GM12872 (cell line): ENCODE measurements at regions not wholly inside any gene's neighbourhood (a gene's known extent, or its start where the extent isn't known, plus 50 kb on each side); places are given as distances from the start of the nearest gene placed in this dataset.

Experiments
- TF ChIP-seq, protein P1 (sequence below): IDR thresholded peaks from 3 replicates; pipeline ENCODE4 v1.5.1; 2011; ENCODE audit warnings: low read depth, mild to moderate bottlenecking, low read length, moderate library complexity; ENCODE audit not compliant: insufficient read depth

DNA sequence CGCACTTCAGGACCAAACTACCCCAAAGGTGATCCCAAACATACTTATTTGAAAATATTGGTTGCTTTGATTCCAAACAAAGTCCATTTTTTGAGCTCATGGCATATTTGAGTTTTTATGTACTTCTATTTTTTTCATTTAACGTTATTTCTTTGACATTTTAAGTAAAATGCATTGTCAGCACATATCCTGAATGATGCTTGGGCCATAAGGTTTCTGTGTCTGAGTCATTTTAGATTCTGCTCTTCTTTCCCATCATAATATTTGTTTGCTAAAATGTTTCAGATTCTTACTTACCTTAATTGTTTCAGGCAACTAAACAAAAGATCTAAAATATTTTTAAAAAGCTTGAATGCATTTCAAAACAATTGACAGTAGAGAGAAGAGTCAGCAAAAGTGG lies 998.2 kb downstream of the REEP3 start:
- TF ChIP-seq, protein P1, sequence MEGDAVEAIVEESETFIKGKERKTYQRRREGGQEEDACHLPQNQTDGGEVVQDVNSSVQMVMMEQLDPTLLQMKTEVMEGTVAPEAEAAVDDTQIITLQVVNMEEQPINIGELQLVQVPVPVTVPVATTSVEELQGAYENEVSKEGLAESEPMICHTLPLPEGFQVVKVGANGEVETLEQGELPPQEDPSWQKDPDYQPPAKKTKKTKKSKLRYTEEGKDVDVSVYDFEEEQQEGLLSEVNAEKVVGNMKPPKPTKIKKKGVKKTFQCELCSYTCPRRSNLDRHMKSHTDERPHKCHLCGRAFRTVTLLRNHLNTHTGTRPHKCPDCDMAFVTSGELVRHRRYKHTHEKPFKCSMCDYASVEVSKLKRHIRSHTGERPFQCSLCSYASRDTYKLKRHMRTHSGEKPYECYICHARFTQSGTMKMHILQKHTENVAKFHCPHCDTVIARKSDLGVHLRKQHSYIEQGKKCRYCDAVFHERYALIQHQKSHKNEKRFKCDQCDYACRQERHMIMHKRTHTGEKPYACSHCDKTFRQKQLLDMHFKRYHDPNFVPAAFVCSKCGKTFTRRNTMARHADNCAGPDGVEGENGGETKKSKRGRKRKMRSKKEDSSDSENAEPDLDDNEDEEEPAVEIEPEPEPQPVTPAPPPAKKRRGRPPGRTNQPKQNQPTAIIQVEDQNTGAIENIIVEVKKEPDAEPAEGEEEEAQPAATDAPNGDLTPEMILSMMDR: no peak

DNA sequence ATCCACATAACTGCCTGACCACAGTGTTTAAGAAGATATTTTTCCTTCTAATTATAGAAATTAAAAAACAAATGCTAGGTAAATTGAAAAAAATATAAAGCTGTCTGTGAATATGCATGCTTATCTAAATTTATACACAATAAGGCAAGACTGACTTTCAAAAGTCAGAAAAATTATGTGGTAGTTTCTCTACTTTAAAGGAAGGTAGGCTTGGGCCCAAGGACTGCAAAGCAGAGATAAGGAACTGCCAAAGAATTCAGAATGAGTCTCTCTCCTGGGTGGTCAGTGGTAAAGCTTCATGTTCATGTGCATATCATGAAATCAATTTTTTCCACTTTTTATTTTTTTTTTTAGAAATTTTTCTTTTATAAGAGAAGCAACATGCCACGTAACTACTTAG lies 998.6 kb downstream of the REEP3 start:
- TF ChIP-seq, protein P1: no peak

DNA sequence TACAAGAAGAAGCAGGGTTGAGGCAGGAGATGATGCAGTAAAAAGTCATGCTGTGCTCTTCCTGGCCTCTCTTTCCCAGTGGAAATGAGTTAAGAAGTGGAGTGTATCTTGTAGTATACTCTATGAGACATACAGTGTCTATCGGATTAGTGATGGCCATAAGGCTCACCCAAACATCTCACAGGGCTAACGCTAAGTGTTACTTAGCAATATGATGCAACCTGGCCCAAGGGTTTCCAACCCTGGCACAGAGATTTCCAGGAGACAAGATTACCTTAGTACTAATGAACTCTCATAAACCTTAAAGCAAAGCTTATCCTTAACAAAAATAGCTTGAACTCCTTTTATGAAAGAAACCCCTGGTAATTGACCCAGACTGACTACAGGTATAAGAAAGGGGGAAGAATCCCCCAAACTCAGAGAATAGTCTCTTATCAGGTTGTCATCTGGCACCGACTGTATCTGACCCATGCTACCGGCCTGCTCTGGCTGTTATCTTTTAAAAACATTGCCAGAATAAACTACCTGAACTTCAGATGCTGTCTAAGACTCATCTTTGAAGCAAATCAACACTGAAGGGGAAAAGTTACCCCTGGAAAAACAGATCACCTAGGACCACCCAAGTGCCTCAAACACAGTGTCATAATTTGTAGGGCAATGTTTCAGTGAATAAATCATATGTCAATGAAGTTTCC lies 1002.0 kb downstream of the REEP3 start:
- TF ChIP-seq, protein P1: no peak

DNA sequence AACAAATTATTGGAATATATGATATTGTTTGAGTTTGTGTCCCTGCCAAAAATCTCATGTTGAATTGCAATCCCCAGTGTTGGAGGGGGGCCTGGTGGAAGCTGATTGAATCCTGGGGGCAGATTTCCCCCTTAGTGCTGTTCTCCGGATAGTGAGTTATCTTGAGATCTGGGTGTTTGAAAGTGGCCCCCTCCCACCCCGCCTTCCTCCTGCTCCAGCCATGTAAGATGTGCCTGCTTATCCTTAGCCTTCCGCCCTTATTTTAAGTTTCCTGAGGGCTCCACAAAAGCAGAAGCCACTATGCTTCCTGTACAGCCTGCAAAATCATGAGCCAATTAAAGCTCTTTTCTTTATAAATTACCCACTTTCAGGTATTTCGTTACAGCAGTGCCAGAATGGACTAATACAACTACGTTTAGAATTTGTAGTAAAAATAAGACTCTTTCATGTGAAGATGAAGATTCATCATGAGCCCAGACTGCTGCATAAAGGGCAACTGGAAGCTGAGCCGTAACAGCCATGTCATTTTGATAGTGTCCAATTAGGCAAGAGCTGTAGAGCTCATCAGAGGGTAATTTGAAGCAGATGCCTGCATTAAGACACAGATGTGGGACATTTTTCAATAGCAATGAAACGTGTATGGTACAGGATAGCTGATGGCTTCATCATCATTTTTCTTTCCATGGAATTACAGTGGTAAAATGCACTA lies 1007.2 kb downstream of the REEP3 start:
- TF ChIP-seq, protein P1: no peak

DNA sequence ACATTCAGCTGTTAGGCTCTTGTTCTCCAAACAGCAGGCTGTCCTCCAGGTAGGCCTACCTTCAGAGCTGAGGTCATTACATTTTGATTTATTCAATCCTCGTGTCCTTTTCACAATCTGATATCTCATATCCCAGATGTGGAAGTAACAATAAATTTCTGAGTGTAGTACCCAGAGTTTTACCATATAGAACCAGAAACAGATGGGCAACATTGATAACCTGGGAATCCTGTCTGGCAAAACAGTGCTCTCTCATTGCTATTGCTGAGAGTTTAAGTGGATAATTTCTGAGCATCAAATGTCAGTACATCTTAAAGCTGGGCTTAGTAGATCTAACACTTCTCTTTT lies 1007.8 kb downstream of the REEP3 start:
- TF ChIP-seq, protein P1: no peak

DNA sequence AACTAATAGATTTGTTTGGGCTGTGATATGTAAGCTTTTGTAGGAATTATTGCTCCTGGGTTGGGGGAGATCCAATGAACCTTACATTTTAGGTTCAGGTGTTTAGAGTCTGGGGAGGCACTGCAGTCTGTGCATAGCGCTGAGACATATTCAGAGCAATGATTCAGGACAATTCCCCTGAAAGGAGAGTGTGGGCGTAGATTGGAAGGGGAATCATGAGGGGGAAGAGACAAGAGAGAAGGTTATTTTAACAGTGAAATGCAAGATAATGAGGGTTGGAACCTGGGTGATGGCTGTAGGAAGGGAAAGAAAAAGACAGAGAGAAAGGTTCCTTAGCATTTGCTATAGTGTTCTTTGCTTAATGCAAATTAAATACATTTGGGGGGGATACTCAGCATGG lies 1013.4 kb downstream of the REEP3 start:
- TF ChIP-seq, protein P1: no peak

DNA sequence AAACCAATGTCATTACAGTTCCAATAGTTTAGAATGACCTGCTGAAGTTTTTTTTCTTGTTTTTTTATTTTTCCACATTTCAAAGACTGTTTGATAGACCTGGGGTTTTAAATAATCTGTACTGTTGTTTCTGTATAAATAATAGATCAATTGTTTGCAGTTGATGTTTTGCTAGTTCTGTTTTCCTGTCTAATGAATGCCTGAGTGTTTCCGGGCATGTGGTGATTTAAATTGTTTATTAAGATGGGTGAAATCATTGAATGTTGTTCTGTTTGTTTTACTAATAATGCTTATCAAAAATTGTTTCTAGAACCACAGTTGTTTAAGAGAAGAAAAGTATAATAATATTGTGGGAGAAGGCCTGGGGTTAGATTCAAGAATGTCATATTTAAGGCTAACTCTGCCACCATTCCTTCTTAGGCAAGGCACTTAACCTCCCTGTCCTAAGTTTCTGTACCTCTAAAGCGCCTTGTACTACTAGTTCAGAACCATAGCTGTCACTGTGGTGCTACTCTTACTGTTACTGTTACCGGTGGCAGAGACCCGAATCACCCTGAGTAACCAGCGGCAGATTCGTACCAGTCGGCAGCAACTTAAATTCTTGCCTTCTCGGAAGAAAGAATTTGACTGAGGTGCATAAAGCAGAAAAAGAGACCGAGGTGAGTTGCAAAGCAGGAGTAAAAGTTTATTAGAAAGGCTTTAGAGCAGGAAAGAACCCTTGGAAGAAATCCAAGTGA lies 1014.1 kb downstream of the REEP3 start:
- TF ChIP-seq, protein P1: no peak
